Brain microvascular endothelial cell (primary cell): ENCODE measurements at regions not wholly inside any gene's neighbourhood (a gene's known extent, or its start where the extent isn't known, plus 50 kb on each side); places are given as distances from the start of the nearest gene placed in this dataset.

ENCODE experiments used
- DNase-seq: peaks from one replicate; pipeline ENCODE4 v3.0.0-alpha.2; 2020
- H3K27ac ChIP-seq: fragments of 250-450 bp; sonication (Bioruptor Pico); 2 replicates; pipeline ENCODE4 v1.5.1; 2020; ENCODE audit warnings: mild to moderate bottlenecking, moderate library complexity
- H3K27me3 ChIP-seq: fragments of 250-450 bp; sonication (Bioruptor Pico); replicated peaks from 2 replicates; pipeline ENCODE4 v1.5.1; 2020; ENCODE audit warnings: mild to moderate bottlenecking
- H3K36me3 ChIP-seq: fragments of 250-450 bp; sonication (Bioruptor Pico); replicated peaks from 2 replicates; pipeline ENCODE4 v1.5.1; 2020; ENCODE audit warnings: mild to moderate bottlenecking
- H3K4me3 ChIP-seq: 2 replicates; pipeline ENCODE4 v1.5.1; 2011; ENCODE audit warnings: low read depth, mild to moderate bottlenecking, control low read depth, low read length, moderate library complexity
- in situ Hi-C: cut with HindIII; loops from 2 replicates; pipeline ENCODE4 v1.10.0; 2017; ENCODE audit warnings: low sequenced_read_pairs, low pct_ligation_motif_present
- TF ChIP-seq, protein P1 (sequence below): IDR thresholded peaks from 2 replicates; pipeline ENCODE4 v1.5.1; 2011; ENCODE audit warnings: low read depth, mild to moderate bottlenecking, moderate library complexity, low read length, control low read depth, inconsistent platforms; ENCODE audit errors: missing control alignments

DNA sequence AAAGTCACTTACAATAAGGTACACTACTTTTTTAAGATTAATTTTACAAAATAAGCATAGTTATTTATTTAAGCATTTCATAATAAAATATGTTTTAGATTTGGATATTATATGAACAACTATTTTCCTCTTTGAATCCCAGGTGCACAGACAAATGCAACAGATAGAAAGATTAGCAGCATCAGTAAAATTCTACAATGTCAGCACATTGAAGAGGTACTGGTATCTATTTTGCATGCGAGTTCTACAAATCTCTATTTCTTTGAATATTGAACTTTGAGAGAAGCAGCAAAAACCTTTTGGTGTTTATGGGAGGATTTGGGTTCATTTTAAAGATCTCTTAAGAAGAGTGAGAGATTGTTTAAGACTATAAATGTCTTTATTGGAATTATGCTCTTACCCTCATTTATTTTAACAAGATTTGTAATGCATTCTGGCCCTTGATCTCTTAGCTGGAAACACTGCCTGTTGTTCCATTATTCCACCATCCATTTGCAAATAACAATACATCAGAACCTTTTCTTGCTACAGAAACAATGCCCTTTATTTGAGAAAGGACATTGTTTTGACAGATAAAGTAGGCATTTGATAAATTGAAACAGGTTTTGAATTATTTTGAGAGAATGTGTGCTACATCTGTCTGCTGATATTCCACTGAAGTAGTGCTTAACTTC lies 558.8 kb upstream of the KLHL1 start:
- Histone ChIP-seq H3K27me3 (no peaks in the 10 kb centered on the region), H3K4me3 (no peak overlapping the region), H3K27ac (no peak overlapping the region), H3K36me3 (no peaks in the 10 kb centered on the region)
- in situ Hi-C loops = no loop called here
- DNase-seq = no peak
- TF ChIP-seq, protein P1, sequence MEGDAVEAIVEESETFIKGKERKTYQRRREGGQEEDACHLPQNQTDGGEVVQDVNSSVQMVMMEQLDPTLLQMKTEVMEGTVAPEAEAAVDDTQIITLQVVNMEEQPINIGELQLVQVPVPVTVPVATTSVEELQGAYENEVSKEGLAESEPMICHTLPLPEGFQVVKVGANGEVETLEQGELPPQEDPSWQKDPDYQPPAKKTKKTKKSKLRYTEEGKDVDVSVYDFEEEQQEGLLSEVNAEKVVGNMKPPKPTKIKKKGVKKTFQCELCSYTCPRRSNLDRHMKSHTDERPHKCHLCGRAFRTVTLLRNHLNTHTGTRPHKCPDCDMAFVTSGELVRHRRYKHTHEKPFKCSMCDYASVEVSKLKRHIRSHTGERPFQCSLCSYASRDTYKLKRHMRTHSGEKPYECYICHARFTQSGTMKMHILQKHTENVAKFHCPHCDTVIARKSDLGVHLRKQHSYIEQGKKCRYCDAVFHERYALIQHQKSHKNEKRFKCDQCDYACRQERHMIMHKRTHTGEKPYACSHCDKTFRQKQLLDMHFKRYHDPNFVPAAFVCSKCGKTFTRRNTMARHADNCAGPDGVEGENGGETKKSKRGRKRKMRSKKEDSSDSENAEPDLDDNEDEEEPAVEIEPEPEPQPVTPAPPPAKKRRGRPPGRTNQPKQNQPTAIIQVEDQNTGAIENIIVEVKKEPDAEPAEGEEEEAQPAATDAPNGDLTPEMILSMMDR = no peak

DNA sequence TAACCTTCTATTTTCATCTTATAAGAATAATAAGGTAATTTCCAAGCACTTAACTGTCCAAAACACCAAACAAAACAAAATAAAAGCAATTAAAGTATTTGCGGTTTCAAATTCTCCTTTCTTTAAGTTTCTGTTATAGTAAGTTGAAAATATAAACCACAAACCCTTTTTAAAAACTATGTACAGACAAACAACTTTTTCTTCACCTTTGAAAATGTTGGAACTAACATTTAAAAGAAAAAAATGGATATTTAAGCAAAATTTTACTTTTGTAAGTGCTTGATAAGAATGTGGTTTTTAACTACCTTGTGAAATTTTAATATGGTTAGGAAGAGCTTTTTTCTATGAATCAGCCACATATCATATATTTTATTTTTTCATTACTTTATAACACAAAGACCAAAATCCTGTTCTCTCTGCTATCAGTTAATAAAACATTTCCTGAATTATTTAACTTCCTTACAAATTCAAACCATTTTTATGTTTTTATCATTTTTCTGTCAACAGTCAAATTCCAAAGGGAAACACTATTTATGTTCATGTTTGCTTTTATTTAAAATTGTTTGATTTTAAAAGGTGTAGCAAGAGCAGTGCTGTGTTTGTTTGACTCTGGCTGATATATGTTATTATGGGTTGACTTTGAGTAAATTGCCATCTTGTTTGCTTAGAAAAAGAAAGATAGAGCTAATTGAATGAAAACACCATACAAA lies 554.1 kb upstream of the KLHL1 start:
- TF ChIP-seq, protein P1 = no peak
- in situ Hi-C loops = no loop called here
- Histone ChIP-seq H3K27me3 (no peaks in the 10 kb centered on the region), H3K4me3 (no peak overlapping the region), H3K36me3 (no peaks in the 10 kb centered on the region), H3K27ac (no peak overlapping the region)
- no peak for DNase-seq

DNA sequence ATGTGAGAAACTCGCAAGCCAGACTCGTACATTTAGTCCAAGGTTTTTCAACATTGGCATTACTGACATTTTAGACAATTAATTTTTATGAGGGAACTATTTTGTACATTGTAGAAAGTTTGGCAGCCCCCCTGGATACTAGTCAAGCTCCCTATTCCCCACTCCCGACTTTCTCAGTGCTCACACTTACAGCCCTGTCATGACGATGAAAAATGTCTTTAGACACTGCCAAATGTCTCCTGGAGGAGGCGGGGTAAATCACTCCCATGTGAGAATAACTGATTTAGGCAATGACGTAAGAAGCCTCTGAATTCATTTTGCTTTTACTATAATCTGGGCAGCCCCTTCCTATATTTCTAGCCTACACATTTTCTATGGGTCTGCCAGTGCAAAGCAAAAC lies 535.8 kb upstream of the KLHL1 start:
- H3K4me3 ChIP-seq = no peak overlapping the region
- no peaks in the 10 kb centered on the region for H3K27me3 ChIP-seq
- H3K27ac ChIP-seq = no peak overlapping the region
- TF ChIP-seq, protein P1 = no peak
- no peak for DNase-seq
- in situ Hi-C loops = no loop called here
- H3K36me3 ChIP-seq = no peaks in the 10 kb centered on the region

DNA sequence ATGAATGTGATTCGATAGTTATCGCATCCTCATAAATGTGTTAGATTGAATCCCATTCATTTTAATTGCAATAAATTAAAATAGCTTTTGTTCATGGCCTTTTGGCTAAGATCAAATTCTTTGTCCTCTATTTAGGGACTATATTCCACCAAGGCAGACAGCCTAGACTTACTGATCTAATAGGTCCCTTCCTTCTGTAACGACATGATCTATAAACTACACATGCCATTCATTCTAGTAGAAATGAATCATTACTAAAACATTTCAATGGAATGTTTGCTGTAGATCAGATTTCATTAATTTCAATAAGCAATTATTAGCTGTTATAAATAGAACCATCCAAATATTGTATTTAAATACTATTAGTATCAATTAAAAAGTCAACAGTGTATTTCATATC lies 526.6 kb upstream of the KLHL1 start:
- Histone ChIP-seq H3K27ac (no peak overlapping the region), H3K4me3 (no peak overlapping the region), H3K27me3 (no peaks in the 10 kb centered on the region), H3K36me3 (no peaks in the 10 kb centered on the region)
- DNase-seq = no peak
- TF ChIP-seq, protein P1 = no peak
- in situ Hi-C loops = no loop called here

DNA sequence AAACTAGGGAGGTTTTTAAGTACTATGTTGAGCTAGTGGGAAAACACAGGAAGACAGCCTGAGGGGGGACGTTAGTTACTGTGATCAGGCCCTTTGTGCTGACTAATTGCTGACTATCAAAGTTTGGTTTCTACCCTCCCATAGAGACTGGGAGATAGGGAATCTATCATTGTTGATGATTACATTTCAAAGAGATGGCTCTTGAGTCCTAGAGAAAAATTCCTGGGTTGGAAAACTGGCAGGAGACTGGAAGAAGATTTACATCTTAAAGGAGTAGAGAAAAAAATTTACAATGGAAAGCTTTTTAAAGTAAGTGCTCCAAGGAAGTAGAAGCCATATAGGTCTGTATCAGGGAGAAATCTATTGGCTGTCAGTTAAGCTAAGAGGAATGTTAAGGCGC lies 522.0 kb upstream of the KLHL1 start:
- Histone ChIP-seq H3K4me3 (no peak overlapping the region), H3K27me3 (no peaks in the 10 kb centered on the region), H3K27ac (no peak overlapping the region), H3K36me3 (no peaks in the 10 kb centered on the region)
- in situ Hi-C loops = no loop called here
- TF ChIP-seq, protein P1 = no peak
- DNase-seq = peak; percentile 8
